Endothelial cell of umbilical vein (primary cell): ENCODE measurements at regions not wholly inside any gene's neighbourhood (a gene's known extent, or its start where the extent isn't known, plus 50 kb on each side); places are given as distances from the start of the nearest gene placed in this dataset.

Experiments
- BruUV-seq: library from RNA; stranded (reverse); fragments of 400-500 nt; replicated peaks from 2 replicates; lab custom pipeline; 2021; lab: Mats Ljungman, UMichigan
- CTCF ChIA-PET: fragments of 300-600, 350-600 bp; sonication (Branson Sonifier 250); formaldehyde crosslinking; loops from one replicate; lab custom pipeline; 2021; ENCODE audit warnings: antibody characterized with exemption, inconsistent platforms; lab: Charles Lee
- POLR2A ChIA-PET: fragments of 300-600, 350-600 bp; sonication (Branson Sonifier 250); formaldehyde crosslinking; loops from one replicate; lab custom pipeline; 2021; ENCODE audit warnings: antibody characterized with exemption, inconsistent platforms; lab: Charles Lee
- DNase-seq: peaks from one replicate; pipeline ENCODE4 v3.0.0-alpha.2; 2011; ENCODE audit warnings: low read depth, low spot score
- FAIRE-seq: peaks from 2 replicates; lab custom pipeline; 2011; peaks lifted over from hg19 to GRCh38; lab: Jason Lieb, UNC
- H2AFZ ChIP-seq: 2 replicates; pipeline ENCODE4 v1.6.0; 2012; ENCODE audit warnings: low read depth, low read length, control low read depth, inconsistent platforms
- H3K27ac ChIP-seq: 2 replicates; pipeline ENCODE4 v1.5.1; 2011; ENCODE audit warnings: low read depth, mild to moderate bottlenecking, control low read depth, low read length, moderate library complexity; ENCODE audit not compliant: insufficient read depth
- H3K27me3 ChIP-seq, 2 experiments: 2 replicates each; pipeline versions ENCODE4 v1.6.0 to v1.6.1; 2011; ENCODE audit warnings: low read length in 2 of 2, mixed read lengths in 1 of 2; ENCODE audit not compliant: control insufficient read depth in 2 of 2, insufficient read depth in 2 of 2
- H3K36me3 ChIP-seq, 2 experiments: 2 replicates in 1 of 2; 3 replicates in 1 of 2; pipeline ENCODE4 v1.5.1; 2011; ENCODE audit warnings: low read length in 2 of 2, mild to moderate bottlenecking in 1 of 2, moderate library complexity in 1 of 2; ENCODE audit not compliant: control insufficient read depth in 2 of 2, insufficient read depth in 2 of 2; ENCODE audit errors: extremely low read depth in 1 of 2
- H3K4me1 ChIP-seq: 3 replicates; pipeline ENCODE4 v1.5.1; 2011; ENCODE audit warnings: mild to moderate bottlenecking, low read length; ENCODE audit not compliant: control insufficient read depth, insufficient read depth; ENCODE audit errors: extremely low read depth
- H3K4me2 ChIP-seq: 2 replicates; pipeline ENCODE4 v1.6.1; 2011; ENCODE audit warnings: low read length, control low read depth, mixed read lengths; ENCODE audit not compliant: insufficient read depth
- H3K4me3 ChIP-seq, 3 experiments: fragments of 200-600 bp in 1 of 3; sonication (generic), shearing (Covaris generic) in 1 of 3; replicated peaks in 1 of 3; 2 replicates each; pipeline ENCODE4 v1.5.1; 2011 to 2016; ENCODE audit warnings: control low read depth in 3 of 3, low read length in 3 of 3, mild to moderate bottlenecking in 2 of 3, inconsistent platforms in 1 of 3, low read depth in 1 of 3, moderate library complexity in 1 of 3; ENCODE audit not compliant: insufficient read depth in 1 of 3
- H3K79me2 ChIP-seq: 2 replicates; pipeline ENCODE4 v1.6.0; 2012; ENCODE audit warnings: low read length, inconsistent platforms; ENCODE audit not compliant: control insufficient read depth, insufficient read depth
- H3K9ac ChIP-seq: replicated peaks from 2 replicates; pipeline ENCODE3; 2011; ENCODE audit warnings: low read length, control low read depth; ENCODE audit not compliant: insufficient read depth; ENCODE audit errors: extremely low read depth
- H3K9me1 ChIP-seq: replicated peaks from 3 replicates; pipeline ENCODE4 v1.6.0; 2011; ENCODE audit warnings: mild to moderate bottlenecking, low read length; ENCODE audit not compliant: control insufficient read depth, insufficient read depth; ENCODE audit errors: extremely low read depth
- H3K9me3 ChIP-seq: replicated peaks from 2 replicates; pipeline ENCODE4 v1.5.1; 2012; ENCODE audit warnings: low read length, inconsistent platforms; ENCODE audit not compliant: control insufficient read depth, insufficient read depth
- H4K20me1 ChIP-seq: replicated peaks from 2 replicates; pipeline ENCODE3; 2011; ENCODE audit warnings: mild to moderate bottlenecking, low read length; ENCODE audit not compliant: control insufficient read depth, insufficient read depth; ENCODE audit errors: extremely low read depth
- CTCF ChIP-seq, 2 donors: IDR thresholded peaks; 1 replicate in 1 of 2; 2 replicates in 1 of 2; pipeline ENCODE4 v1.5.1; 2011; ENCODE audit warnings: low read length in 2 of 2, mild to moderate bottlenecking in 2 of 2, moderate library complexity in 2 of 2, control low read depth in 1 of 2, inconsistent platforms in 1 of 2, low read depth in 1 of 2; ENCODE audit not compliant: insufficient read depth in 1 of 2; ENCODE audit errors: extremely low read depth in 1 of 2
- EZH2 ChIP-seq: IDR thresholded peaks from 2 replicates; pipeline ENCODE4 v1.6.1; 2012; ENCODE audit warnings: borderline replicate concordance, low read depth, mild to moderate bottlenecking, moderate library complexity, low read length, inconsistent platforms; ENCODE audit not compliant: severe bottlenecking
- GATA2 ChIP-seq: IDR thresholded peaks from 2 replicates; pipeline ENCODE4 v1.7.0; 2011; ENCODE audit warnings: low read depth, mild to moderate bottlenecking, moderate library complexity, mixed read lengths, low read length; ENCODE audit not compliant: insufficient read length, insufficient read depth
- JUN ChIP-seq: IDR thresholded peaks from 2 replicates; pipeline ENCODE4 v1.6.1; 2011; ENCODE audit warnings: borderline replicate concordance, low read depth; ENCODE audit not compliant: insufficient read length, insufficient read depth
- MAX ChIP-seq: IDR thresholded peaks from 2 replicates; pipeline ENCODE4 v1.6.1; 2011; ENCODE audit not compliant: insufficient read depth, insufficient read length
- MYC ChIP-seq: IDR thresholded peaks from one replicate; pipeline ENCODE4 v1.6.1; 2011; ENCODE audit warnings: mild to moderate bottlenecking, low read depth, low read length
- POLR2A ChIP-seq: IDR thresholded peaks from 2 replicates; pipeline ENCODE4 v1.6.1; 2012; ENCODE audit warnings: low read depth, mild to moderate bottlenecking, control low read depth, low read length
- POLR2AphosphoS5 ChIP-seq: IDR thresholded peaks from 2 replicates; pipeline ENCODE4 v1.6.1; 2012; ENCODE audit warnings: low read depth, mild to moderate bottlenecking, control low read depth, low read length, moderate library complexity; ENCODE audit not compliant: insufficient read depth
- dilution Hi-C: fragments of 300-500 bp; cut with MboI; formaldehyde crosslinking; loops from one replicate; pipeline ENCODE4 v1.15.0; 2019; ENCODE audit warnings: low sequenced_read_pairs; ENCODE audit not compliant: extremely low pct_ligation_motif_present
- intact Hi-C: fragments of 100-400 bp; cut with micrococcal nuclease; formaldehyde crosslinking; loops from one replicate; pipeline ENCODE4 v1.10.0; 2022

GRCh38 chr2:107576991-107577390 is 249.7 kb upstream of the RGPD4 start:
- BruUV-seq = no TSS peak
- Histone ChIP-seq H3K9me1 (no peaks in the 10 kb centered on the region), H3K4me1 (no peaks in the 10 kb centered on the region), H3K27me3 (no peaks in the 10 kb centered on the region), H3K79me2 (no peaks in the 10 kb centered on the region), H3K9ac (no peak overlapping the region), H3K9me3 (peaks cover 2% of the 10 kb centered on the region), H3K4me2 (no peak overlapping the region), H3K27ac (no peak overlapping the region), H4K20me1 (no peaks in the 10 kb centered on the region), H2AFZ (no peak overlapping the region), H3K4me3 (no peak overlapping the region), H3K36me3 (no peaks in the 10 kb centered on the region)
- DNase-seq (no peak), FAIRE-seq (no peak)
- POLR2A ChIA-PET = no interaction called here
- intact Hi-C loops = no loop called here
- dilution Hi-C loops = no loop called here
- CTCF ChIA-PET = no interaction called here
- TF ChIP-seq EZH2 = no peak
- TF ChIP-seq GATA2 = no peak
- no peak for TF ChIP-seq CTCF (IDR thresholded peaks at IDR 0.05; ENCODE audit: extremely low read depth in 1 of 2, insufficient read depth in 1 of 2, low read depth in 1 of 2, low read length in 2 of 2)
- TF ChIP-seq JUN = no peak
- TF ChIP-seq MAX = no peak
- no peak for TF ChIP-seq POLR2A
- TF ChIP-seq MYC = no peak
- TF ChIP-seq POLR2AphosphoS5 = no peak
